Activated T-helper 9 cell treated with anti-CD3 and anti-CD28 coated beads, Interleukin-2, amount 50 U/mL, for 16 hours (primary cell): ENCODE measurements at regions not wholly inside any gene's neighbourhood (a gene's known extent, or its start where the extent isn't known, plus 50 kb on each side); places are given as distances from the start of the nearest gene placed in this dataset.

ENCODE experiments used
- DNase-seq: peaks from one replicate; pipeline ENCODE4 v3.0.0-alpha.2; 2020; ENCODE audit warnings: low read depth

DNA sequence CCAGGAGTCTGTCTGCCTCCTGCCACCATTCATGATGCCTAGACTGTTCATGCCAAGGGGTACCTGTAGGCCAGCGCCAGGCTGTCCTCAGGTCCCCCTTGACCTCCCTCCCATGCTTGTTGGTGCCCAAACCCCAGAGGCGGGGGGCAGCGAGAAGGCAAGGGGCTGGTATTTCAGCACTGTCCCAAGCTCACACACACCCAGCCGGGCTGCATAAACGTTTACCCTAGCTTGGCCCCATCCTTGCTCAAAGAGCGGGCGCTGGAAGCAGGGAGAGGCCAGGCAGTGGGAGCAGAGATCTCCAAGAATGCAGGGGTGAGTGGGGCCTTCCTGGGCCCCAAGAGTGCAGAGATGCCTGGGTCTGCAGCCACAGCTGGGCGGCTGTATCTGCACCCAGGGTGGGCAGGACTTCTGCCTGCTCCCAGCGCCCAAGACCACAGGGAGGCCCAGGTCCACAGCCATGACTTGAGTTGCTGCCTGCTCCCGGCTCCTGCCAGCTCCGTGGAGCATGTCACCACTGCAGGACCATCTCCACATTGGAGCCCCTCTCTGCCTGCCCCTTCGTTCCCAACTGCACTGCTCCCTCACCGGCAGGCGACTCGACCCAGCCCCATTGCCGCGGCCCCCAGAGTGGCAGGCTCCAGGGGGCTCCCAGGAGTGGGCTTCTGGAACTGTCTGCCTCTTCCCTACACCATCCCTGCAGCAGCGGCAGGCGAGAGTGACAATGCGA is 616.6 kb downstream of the METTL4 start:
- no peak for DNase-seq

DNA sequence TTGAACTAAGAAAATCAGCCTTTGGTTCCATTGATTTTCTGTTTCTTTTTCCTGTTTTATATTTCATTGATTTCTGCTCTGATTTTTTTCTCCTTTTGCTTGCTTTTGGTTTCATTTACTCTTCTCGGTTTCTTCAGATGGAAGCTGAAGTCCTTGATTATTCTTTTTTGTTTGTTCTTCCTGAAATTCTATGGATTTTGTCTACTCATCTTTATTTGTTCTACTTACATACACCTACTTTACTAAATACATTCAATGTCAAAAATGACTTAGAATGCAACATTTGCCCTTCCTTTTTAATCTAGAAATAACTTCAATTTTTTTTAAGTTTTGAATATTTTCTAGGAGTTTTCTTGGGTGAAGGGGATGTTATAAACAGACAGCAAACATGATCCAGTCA is 612.5 kb downstream of the METTL4 start:
- DNase-seq = no peak

DNA sequence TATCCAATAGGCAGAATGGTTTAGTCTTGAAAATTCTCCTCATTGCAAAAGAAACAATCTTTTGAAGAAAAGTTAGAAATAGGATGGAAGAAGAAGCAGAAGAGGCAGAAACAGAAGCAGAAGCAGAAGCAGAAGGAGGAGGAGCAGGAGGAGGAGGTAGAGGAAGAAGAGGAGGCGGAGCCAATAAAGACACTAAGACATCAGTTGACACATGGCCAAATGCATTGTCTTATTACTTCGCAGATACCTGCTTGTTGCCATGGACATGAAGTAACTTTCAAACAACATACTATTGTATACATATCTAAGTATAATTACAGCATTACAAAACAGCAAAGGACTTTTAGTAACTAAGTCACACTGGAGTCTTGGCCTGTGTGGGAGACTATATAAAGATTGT is 606.3 kb downstream of the METTL4 start:
- no peak for DNase-seq

DNA sequence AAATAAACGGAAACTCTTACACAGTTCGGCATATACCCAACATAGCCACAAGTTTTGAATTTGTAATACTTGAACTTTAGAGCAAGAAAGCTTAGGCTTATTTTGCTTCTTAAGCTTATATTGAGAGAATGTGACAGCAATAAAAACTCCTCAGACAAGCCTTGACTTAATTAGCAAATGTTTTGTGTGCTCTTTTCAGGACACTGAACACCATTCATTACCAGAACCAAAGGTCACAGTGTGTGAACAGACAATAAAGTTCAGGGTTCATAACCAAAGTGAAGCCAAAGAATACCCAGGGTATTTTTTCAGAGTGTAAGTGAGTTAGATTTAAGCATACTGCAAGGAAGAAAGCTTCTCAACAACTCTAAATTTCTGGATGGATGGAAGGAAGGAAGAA is 605.8 kb downstream of the METTL4 start:
- no peak for DNase-seq

DNA sequence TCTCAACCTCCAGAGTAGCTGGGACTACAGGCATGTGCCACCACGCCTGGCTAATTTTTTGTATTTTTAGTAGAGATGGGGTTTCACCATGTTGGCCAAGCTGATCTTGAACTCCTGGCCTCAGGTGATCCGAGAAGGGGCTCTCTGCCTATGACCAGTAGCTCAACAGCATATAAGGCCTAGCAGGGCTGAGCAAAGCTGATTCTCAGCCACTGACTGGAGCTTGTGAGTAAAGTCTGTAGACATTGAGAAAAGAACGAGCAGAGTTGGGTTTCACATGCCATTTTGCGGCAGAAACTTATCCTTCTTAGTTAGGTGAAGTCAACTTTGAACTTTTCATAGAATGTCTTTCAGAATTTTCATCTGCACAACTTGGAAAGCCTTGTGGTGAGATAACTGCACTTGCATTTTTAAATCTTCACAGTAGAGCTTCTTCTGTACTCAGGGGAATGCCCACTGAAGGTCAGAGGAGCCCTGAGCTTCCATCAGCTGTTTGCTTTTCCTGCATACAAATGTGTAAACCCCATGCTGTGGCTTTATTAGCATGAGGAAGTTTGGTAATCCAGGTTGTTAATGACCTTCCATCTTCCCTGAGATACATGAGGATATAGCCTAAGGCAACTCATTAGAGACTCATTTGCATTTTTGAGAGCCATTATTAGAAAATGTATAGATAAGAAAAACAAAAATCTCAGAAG is 602.4 kb downstream of the METTL4 start:
- no peak for DNase-seq

DNA sequence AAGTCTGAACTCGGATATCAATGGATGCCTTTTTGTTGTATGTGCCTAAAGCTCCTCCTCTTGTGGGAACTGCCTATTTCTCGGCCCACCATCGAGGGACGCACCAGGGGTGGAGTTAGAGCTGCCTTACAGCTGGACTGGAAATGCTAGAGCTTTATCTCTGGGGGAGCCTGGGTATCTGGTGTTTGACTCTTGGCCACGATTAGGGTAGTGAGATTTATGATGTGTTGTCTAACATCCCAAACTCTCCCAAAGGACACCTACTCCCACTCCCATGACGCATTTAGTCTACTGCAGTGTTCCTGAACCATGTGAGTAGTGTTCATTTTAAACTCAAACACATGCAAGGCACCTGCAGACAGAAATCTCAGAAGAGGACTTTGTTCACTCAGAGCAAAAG is 594.8 kb downstream of the METTL4 start:
- DNase-seq = no peak

DNA sequence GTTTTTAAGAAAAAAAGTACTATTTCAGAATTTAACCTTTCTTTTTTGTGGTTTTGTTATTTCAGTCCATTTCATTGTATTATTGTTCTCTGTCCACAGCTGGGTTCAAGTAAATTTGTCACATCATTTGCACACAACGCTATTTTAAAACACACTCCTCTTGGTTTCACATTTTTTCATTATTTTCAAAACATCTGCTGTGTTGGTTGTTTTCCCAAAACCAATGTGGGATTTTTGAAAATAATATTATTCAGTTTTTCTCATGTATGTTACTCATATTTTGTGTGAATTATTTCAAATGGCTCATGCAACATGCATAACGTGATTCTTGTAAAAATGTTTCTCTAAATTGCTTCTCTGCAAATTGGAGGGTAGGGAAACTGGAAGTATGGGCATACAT is 589.2 kb downstream of the METTL4 start:
- DNase-seq = no peak

DNA sequence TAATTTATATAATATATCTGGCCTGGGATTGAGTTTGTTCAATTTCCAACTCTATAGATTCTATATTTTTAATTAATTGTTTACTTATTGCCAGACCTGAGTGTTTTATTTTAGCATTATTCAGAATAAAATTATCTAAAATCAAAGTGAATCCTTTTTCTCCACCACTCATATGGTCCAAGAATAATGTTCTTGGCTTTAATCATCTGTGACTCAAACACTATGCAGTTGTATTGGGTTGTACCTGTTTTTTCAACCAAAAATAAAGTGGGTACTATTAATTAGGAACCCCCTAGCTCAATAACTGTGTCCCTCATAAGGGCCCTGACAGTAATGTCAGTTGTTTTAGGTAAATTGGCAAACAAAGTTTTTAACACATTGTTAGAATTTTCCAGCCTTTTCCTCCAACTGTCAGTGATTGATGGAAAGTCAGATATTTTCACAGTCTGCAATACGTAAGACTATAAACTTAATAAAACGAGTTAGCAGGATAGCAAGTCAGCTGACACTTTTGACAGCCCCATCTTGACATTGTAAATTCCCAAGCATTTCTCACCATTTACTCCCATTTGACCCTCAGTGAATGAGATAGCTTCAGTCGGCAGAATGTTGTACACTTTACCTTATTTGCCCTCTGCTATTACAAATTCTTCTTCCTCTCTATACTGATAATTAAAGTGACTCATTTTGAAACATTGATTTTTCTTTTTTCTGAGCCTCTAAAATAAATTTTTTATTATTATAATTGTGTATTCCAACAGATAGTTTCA is 587.4 kb downstream of the METTL4 start:
- DNase-seq = no peak

DNA sequence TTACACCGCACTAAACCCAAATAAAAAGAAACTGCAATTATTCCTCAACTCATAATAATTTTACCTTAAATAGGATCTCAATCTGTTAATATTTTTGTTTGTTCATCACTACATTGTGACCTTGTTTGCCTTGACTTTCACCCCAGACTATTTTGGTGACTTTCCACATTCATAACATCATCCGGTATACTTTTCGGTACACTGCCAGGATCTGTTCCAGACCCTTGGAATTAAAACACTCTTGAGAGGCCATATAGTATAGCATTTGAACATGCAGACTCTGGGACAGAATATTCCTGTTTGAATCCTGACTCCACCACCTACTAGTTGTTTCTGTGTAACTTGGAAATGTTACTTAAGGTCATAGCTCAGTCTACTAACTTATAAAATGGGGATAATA is 577.4 kb downstream of the METTL4 start:
- no peak for DNase-seq

DNA sequence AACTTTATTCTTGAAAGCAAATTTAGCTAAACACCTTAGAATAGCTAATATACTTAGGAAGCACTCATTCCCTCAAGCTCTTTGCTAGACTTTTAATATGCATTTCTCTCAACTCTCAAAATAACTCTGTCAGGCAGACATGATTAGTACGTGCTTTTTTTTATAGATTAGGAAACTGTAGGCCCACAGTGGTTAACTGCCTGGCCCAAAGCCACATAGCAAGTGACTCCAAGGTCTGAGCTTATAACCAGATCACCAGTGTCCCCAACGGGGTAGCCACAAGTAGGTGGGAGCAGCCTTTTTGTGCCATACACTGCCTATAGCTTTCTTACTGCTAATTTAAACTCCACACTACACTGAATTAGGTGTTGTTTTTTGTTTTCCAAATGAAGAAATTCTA is 576.8 kb downstream of the METTL4 start:
- no peak for DNase-seq

DNA sequence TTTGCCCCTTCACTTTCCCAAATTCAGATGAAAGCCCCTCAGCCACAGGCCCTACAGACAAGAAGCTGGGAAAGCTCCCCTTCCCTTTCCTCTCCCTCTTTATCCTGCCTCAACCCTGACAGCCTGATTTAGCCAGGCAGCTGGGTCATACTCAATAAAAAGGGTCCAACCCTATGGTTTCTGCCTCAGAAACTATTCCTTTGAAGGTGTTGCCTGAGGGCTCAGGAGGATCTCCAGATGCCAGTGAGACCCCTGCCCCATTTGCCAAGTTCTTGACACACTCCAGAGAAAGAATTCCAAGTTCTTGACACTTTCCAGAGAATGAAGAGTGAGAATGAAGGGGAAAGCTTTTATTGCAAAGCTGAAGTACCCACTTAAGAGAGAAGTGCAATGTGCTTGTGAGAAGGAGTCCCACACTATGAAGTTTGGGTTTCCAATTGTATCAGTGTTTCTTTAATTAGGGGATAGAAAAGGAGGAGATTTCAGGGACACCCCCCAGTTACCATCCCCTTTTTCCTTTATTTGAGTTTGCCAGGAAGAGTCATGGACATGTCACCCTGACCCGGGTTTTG is 576.2 kb downstream of the METTL4 start:
- DNase-seq = no peak

DNA sequence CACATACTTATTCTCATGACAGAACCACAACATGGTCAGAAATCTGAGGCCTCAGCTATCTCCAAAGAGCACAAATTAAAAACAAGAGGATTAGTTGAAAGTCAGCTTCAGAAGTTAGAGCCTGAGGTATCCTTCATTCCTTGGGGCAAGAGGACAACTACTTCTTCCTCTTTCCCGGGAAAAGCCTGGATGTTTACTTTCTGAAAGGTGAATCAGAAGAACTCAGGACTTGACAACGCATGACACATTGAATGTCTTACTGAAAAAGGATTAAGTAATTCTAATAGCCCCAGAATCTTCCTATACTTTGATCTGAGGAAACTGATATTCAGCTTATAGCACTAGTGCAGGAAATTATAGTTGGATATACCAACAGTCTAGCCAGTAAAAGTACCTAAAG is 573.2 kb downstream of the METTL4 start:
- DNase-seq = no peak

DNA sequence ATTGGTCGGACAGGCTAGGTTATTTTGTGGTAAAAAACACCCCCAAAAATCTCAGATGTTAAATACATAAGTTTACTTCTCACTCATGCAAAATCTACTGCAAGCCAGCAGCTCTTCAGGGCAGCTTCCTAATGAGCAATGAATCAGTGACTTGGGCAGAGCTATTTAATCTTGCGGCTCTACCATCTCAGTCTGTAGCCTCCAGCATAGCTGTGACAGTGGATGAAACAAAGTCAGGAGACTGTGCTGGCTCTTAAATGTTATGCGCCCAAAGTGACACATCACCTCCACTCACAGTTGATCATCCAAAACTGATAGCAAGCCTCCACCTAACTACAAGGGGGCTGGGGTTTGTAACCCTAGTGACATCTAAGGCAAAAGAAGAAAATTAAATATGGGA is 571.9 kb downstream of the METTL4 start:
- DNase-seq = no peak

DNA sequence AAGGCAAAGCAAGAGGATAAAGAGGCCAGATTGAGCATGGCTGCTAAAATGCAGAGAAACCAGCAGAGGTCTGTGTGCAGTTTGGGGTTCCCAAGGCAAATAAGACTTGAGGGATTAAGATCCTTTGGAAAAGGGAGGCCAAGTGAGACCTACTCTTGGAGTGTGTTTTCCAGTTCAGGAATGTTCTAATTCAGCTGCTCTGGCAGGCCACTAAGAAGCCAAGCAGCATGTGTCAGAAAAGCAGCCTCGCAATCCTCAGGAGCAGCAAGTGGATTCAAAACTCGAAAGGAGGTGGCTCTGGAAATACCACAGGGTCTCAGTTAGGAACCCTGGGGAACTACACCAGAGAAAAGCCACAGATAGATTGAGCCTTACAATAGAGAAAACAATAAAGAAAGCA is 569.2 kb downstream of the METTL4 start:
- DNase-seq = no peak

DNA sequence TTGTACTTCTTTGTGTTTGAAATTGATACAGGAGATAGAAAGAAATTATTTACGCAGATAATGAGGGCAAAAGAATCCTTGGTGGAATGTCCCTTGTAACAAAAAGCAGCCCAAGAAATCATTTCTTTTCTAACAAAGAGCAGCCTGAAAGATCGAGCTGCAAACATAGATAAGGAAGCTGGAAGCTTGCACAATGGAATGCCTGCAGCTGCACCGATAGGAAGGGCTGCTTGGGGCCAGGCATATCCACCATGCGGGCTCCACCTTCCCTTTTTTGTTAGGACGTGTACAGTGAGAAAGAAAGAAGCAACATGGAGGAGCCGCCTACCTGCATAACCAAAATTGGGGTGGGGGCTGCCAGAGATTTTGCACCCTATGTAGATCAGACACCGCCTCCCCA is 568.7 kb downstream of the METTL4 start:
- no peak for DNase-seq

DNA sequence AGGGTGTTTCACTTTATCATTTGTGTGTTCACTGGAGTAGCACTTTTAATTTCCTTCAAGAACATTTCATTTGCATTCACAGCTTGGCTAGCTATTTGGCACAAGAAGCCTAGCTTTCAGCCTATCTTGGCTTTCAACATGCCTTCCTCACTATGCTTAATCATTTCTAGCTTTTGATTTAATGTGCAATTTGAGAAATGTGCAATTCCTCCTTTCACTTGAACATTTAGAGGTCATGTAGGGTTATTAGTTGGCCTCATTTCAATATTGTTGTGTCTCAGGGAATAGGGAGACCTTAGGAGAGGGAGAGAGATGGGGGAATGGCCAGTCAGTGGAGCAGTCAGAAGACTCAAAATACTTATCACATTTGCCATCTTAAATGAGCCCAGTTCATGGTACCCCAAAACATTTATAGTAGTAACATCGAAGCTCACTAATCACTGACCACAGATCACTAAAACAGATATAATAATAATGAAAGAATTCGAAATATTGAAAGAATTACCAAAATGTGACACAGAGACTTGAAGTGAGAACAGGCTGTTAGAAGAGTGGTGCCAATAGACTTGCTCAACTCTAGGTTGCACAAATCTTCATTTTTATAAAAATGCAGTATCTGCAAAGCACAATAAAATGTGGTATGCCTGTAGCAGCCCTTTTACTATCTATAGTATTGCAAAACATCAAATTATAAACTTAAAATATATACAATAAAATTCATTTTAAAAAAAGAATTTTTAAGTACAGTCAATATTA is 561.2 kb downstream of the METTL4 start:
- no peak for DNase-seq

DNA sequence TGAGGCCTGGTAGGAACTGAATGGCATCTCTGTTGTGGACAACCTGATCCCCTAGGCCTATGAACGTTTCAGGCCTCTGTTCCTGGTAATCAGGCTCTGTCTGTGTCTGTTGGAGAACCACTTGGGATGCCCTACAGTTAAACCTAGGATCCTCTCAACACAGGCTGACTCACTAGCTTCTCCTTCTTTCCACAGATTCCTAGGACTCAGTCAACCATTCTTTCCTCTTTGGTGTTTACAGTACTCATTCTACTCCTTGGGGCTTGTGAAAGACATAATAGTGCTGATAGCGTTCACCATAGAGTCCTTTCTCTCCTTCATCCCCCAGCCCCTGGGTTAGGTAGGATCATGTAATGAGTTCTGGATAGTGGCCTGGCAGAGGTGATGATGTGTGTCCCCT is 544.3 kb downstream of the METTL4 start:
- no peak for DNase-seq

DNA sequence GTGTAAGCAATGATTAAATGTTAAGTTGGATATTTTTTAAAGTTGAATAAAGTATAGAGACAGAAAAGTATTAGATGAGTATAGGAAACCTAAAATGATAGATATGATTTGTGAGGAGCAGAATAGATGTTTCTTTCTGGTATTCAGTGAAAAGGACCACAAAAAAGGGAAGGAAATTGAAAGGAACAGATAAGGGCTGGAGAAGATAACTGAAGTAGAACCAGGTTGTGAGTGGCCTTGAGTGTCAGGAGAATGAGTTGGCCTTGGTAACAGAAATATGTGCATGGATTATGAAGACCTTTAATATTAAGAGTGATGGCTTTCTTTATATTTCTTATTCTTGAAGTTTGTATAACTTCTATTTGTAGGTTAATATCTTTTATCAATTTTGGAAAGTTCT is 543.5 kb downstream of the METTL4 start:
- no peak for DNase-seq

DNA sequence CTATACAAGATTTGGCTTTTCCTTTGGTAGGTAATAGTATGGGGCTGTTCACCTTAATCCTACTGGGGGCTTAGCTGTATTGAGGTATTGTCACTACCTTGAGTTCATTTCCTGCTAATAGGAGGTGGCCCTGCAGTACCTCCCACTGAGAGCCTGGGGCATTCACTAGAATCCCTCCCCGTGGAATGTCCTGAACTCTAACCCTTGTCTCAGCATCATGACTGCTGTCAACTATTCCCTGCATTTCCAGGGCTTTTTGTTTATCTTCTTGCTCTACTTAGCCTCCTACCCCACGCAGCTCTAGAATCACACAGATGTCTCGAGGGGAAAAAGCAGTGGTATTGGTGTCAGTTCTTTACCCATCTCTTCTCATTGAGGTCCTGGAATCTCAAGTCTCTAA is 542.3 kb downstream of the METTL4 start:
- no peak for DNase-seq

DNA sequence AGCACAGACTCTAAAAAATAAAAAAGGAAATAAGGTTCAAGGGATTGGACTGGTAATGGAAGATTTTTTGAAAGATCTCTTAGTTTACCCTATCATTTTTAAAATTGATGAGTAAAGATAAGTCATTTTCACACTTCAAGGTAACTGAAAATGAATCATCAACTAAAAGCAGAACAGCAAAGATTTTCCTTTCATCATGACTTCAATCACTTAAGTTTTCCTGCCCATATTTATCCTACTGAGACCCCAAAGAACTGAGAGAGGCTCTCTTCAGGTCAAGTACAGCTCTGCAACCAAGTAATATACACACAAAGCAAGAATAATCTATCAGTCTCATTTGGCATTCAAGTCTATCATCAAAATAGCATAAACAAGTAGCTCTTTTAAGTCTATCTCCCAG is 540.7 kb downstream of the METTL4 start:
- DNase-seq = no peak

DNA sequence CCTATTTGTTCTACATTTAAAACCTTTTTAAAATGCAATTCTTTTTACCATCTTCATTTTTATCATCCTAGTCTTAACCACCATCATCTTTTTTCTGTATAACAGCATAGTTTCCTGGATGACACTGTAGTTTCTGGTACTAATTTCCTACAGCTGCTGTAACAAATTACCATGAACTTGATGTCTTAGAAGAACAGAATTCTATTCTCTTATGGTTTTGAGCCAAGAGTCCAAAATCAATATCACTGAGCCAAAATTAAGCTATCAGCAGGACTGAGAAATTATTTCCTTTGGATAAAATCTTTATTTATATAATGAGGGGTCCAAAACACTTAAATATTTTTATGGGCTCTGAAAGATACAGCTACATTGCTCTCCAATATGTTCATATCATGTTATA is 539.3 kb downstream of the METTL4 start:
- no peak for DNase-seq

DNA sequence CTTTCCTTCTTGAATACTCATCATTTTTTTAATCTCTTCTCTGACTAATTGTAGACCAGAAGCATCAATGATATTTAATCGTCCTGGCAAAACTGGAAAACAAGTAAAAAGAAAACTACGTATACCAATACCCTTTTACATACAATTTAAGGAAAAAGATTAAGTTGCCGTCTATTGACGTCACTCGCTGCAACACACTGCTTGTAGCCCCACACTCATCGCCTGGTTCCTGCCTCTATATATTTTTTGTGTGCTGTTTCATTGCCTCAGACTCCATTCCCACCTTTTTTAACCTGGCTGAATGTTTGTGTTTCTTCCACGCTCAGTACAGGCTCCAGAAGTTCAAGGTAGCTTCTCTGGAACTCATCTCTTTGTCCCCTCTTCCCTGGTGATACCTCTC is 536.2 kb downstream of the METTL4 start:
- DNase-seq = no peak
